8988T (cell line): ENCODE measurements at regions not wholly inside any gene's neighbourhood (a gene's known extent, or its start where the extent isn't known, plus 50 kb on each side); places are given as distances from the start of the nearest gene placed in this dataset.
"Not testable (repeated sequence)": the region's sequence is repeated elsewhere in the genome, so short reads cannot be mapped to it uniquely, and the experiment has no call there.

ENCODE experiments used
- DNase-seq: peaks from one replicate; pipeline ENCODE4 v3.0.0; 2011

DNA sequence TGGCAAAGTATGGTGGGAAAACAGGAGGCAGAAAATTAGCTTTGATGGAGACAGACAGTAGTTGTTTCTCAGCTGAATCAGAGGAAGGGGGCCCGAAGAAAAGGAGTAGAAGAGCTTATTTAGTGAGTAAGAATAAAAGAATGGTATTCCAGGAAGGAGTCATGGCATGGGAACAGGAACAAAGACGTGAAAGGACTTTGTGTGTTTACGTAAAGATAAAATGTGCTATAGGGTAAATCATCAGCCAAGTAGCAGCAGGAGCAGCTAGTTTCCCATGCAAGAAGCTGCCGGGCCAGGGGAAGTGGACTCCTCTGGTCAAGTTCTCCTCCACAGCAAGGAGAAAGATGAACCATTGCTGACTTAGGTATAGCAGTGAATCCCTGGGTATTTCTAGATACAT lies 454.5 kb downstream of the HINT1 start:
- no peak for DNase-seq

DNA sequence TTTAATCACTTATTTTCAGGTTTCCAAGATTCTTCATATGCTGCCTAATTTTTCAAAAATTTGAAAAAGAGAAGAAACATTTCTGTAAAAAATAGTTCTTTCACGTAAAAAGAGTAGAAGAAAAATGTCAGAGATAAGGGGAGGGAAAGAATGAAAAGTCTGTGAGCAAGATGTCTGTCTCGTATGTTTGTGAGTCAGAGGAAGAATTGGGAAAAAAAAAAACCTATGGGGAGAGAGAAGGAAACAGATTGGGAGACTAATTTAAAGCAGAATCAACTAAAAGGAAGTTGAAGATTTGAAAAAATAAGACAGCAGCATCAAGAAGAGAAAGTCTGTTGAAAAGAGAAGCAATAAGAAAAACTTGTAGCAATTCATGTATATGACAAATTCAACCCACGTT lies 456.3 kb downstream of the HINT1 start:
- DNase-seq, result no peak

GRCh38 chr5:130706696-130707095 lies 458.4 kb downstream of the HINT1 start:
- DNase-seq, result no peak

GRCh38 chr5:130705368-130705767 lies 459.7 kb downstream of the HINT1 start:
- no peak for DNase-seq

DNA sequence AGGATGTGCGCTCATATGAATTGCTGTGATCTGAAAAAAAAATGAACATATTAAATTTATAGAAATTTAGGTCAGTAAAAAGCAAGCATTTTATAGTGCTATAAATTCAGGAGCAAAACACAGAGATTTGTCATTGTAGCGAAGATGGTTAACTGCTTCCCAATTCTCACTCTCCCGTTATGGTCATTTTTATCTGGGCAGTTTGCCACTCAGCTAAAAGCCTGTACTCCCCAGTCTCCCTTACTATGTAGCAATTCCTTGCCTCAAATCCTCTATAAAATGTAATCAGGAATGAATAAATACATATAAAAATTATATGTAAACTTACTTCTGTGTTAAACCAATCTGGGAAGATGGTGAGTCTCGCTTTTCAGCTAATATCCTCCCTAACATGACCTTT lies 471.5 kb downstream of the HINT1 start:
- DNase-seq, result no peak

- no peak for DNase-seq
Observed at GRCh38 chr5:130692770-130693169, 472.3 kb downstream of the HINT1 start.

- DNase-seq, result no peak
Observed at GRCh38 chr5:130689831-130690230, 475.2 kb downstream of the HINT1 start.

- DNase-seq, result no peak
Observed at GRCh38 chr5:130687085-130687733, 477.8 kb downstream of the HINT1 start.

- no peak for DNase-seq
Observed at GRCh38 chr5:130678637-130679036, 486.4 kb downstream of the HINT1 start.

GRCh38 chr5:130666462-130666861 lies 498.6 kb downstream of the HINT1 start:
- DNase-seq, result no peak

DNA sequence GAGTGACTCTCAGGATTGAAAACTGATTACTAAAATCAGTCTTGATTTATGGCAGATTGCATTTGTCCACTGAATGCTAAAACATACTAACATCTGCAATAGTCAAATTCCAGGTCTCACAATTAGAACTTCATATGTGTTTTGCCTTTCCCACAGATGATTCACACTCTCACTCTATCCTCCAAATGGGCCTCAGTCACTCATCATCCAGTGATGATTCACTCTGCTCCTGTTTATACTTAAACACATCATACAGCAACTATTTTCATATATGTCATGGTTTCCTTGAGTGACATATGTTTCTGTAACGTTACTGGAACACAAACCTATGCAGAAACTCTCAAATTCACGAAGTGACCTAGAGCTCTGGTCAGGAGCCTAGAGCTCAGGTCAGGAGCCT lies 512.9 kb downstream of the HINT1 start:
- no peak for DNase-seq

DNA sequence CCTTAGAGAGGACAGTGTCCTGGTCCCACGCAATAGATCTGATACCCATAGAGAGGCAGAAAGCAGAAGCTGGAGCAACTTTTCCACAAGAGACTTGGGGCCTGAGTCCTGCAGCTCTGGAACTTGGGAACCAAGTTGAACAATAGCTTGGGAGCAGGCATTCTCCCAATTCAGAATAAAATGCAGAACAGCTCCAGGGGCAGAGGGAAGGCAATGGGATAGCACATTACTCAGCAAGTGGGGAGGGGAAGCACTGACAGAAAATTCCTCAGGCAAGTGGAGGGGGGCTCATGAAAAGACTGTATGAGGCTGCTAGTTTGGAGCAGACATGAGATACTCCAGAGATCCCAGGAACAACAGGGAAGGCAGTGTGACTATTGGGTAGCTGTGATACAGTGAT lies 513.6 kb downstream of the HINT1 start:
- no peak for DNase-seq

- DNase-seq, result no peak
Observed at GRCh38 chr5:130643321-130643720, 521.7 kb downstream of the HINT1 start.

GRCh38 chr5:130642461-130642860 lies 522.6 kb downstream of the HINT1 start:
- no peak for DNase-seq

DNA sequence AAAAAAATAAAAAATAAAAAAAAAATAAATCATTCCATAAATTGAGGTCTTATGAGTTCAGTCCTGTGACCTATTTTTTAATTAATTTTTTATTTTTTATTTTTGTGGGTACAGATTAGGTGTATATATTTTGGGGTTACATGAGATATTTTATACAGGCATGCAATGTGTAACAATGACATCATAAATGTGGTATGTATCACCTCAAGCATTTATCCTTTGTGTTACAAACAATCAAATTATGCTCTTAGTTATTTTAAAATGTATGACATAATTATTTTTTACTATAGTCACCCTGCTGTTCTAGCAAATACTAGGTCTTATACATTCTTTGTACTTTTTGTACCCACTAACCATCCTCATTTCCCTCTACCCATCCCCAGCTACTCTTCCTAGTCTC lies 537.9 kb downstream of the HINT1 start:
- DNase-seq, result no peak

DNA sequence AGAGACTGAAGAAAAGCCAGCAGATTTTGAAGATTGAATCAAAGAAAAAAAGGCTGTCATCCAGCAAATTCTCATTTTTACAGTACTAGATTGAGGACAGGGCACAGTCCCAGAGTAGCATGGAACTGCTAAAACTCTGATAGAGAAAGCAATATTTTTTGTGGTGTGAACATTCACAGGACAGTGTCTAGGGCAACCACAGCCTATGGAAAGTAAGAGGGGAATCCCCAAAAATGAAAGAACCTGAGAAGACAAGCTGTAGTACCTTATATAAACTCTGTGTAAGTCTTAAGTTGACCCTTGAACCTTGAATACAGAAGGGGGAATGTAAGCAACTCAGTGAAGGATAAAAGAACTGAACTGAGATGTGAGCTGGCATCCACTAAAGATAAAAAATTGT lies 540.3 kb downstream of the HINT1 start:
- no peak for DNase-seq

DNA sequence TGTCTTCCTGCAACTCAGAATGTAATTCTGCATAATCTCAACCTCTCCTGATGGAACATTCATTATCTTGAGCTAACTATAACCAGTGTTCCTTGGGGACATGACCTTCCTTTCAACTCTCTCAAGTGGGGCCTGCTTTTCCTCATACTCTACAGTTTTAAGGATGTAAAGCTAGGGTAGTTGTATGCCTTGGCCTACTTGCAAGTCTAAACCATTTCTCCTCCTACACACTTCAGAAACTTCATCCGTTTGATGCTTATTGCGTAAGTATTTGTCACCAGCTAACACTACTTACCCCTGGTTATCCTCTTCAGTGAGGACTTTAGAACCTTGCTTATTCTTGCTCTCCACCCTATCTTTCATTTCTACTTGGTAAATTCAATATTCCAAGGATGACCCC lies 548.9 kb downstream of the HINT1 start:
- DNase-seq, result no peak

DNA sequence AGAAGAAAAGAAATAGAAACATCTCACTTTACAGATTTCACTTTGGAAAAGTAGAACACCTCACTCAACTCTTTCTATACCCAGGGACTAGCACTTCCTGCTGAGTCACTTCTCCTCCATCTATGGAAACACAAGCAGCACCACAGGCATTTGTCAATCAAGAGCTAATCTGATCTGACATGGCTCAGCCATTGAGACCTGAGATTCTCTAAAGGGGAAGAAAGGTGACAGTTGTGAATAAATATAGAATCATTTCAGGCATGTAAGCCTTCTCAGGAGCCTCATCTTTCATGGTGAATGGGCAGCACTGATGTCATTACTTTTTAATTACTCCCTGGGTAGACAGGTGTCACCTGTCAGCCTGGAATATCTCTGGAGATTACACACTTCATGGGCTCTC lies 559.8 kb downstream of the HINT1 start:
- DNase-seq, result no peak

- DNase-seq, result not testable (repeated sequence)
Observed at GRCh38 chr5:130596647-130597046, 568.4 kb downstream of the HINT1 start.

DNA sequence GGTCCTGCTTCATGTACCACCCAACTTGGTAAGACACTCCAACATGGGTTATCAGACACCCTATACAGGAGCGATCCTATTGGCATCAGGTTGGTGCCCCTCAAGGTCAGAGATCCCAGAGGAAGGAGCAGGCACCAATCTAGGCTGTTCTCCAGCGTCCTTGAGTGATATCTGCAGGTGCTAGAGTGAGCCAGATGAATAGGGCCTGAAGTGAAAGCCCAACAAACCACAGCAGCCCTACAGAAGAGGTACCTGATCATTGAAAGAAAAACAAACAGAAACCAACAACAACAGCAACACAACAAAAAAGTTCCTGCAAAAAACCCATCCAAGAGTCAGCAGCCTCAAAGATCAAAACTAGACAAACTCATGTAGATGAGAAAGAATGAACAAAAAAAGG lies 584.8 kb downstream of the HINT1 start:
- no peak for DNase-seq

GRCh38 chr5:130578354-130578753 lies 586.7 kb downstream of the HINT1 start:
- no peak for DNase-seq

DNA sequence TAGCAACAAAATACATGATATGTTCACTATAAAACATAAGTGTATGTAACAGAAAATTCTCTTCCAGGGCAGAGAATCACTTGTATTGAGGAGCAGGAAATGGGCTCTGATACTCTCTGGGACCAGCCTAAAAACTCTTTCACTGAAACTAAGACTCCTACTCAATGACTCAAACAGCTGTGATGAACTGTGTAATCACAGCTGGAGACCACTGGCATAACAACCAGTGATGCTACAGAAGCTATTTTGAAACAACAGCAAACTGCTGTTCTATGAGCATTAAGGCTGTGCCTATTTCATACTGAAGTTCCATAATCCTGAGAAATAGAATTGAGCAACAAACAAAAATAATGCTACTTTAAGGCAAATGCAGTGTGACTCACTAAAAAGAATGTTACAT lies 594.0 kb downstream of the HINT1 start:
- DNase-seq, result no peak

GRCh38 chr5:130568791-130569190 lies 596.3 kb downstream of the HINT1 start:
- no peak for DNase-seq

DNA sequence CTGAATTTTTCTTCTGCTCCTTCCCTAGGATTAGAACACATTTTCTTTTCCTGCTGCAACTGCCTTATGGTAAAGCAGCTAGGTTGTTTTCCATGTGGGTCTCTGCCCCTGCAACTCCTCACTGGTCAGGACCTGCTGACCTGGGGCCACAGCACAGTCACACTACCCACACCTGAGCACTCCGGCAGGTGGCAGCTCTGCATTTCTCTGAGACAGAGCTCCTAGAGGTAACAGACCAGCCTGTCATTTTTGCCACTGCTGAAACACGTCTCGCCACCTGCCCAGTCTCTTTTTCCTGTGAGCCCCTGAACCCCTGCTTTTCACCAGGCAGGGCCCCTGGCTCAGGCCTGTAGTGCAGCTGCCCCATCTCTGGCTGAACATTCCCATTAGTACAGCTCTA lies 609.6 kb downstream of the HINT1 start:
- no peak for DNase-seq

- no peak for DNase-seq
Observed at GRCh38 chr5:130550562-130550928, 614.5 kb downstream of the HINT1 start.
